Naive B cell (primary cell): ENCODE measurements at regions not wholly inside any gene's neighbourhood (a gene's known extent, or its start where the extent isn't known, plus 50 kb on each side); places are given as distances from the start of the nearest gene placed in this dataset.

ENCODE experiments used
- ATAC-seq, 2 donors: fragments of 150-1000 bp; cut with Tn5 transposase; 2 replicates each; pipeline ENCODE4 v1.10.0; 2021; ENCODE audit warnings: low read depth in 2 of 2, mild to moderate bottlenecking in 2 of 2, moderate library complexity in 2 of 2
- DNase-seq: peaks from one replicate; pipeline ENCODE4 v3.0.0; 2022
- H3K27ac Mint-ChIP-seq, 6 donors: one replicate each; pipeline ENCODE4 v1.8.0; 2020 to 2022; ENCODE audit warnings: mild to moderate bottlenecking in 6 of 6, mixed read lengths in 6 of 6, moderate library complexity in 5 of 6, inconsistent platforms in 2 of 6
- H3K27me3 Mint-ChIP-seq, 3 donors: one replicate each; pipeline ENCODE4 v1.8.0; 2021 to 2022; ENCODE audit warnings: mixed read lengths in 3 of 3, mild to moderate bottlenecking in 1 of 3
- H3K36me3 Mint-ChIP-seq, 2 donors: one replicate each; pipeline ENCODE4 v1.8.0; 2020 to 2022; ENCODE audit warnings: mixed read lengths in 2 of 2, inconsistent platforms in 1 of 2, mild to moderate bottlenecking in 1 of 2
- H3K4me1 Mint-ChIP-seq, 3 donors: one replicate each; pipeline ENCODE4 v1.8.0; 2020 to 2022; ENCODE audit warnings: mixed read lengths in 3 of 3, inconsistent platforms in 1 of 3, mild to moderate bottlenecking in 1 of 3, moderate library complexity in 1 of 3
- H3K4me3 Mint-ChIP-seq, 8 donors: one replicate each; pipeline ENCODE4 v1.8.0; 2020 to 2022; ENCODE audit warnings: mild to moderate bottlenecking in 8 of 8, mixed read lengths in 8 of 8, moderate library complexity in 8 of 8, inconsistent platforms in 2 of 8
- H3K9me3 Mint-ChIP-seq, 7 donors: one replicate each; pipeline ENCODE4 v1.8.0; 2020 to 2022; ENCODE audit warnings: mixed read lengths in 7 of 7, mild to moderate bottlenecking in 5 of 7, inconsistent platforms in 2 of 7, moderate library complexity in 1 of 7

DNA sequence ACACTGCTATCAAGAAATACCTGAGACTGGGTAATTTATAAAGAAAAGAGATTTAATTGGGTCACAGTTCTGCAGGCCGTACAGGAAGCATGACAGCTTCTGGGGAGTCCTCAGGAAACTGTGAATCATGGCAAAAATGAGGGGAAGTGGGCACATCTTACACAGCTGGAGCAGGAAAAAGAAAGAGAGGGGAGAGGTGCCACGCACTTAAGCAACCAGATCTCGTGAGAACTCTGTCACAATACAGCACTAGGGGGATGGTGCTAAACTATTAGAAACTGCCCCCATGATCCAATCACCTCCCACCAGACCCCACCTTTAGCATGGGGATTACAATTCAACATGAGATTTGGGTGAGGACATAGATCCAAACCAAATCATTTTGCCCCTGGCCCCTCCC lies 105.5 kb upstream of the CPLX2 start:
- no peak for DNase-seq
- Mint-ChIP-seq H3K4me3 (no peak overlapping the region), H3K27ac (no peak overlapping the region), H3K9me3 (peaks cover 9 to 39% (median 22%) of the 10 kb centered on the region in 7 donors), H3K27me3 (peaks cover 30 to 41% (median 39%) of the 10 kb centered on the region in 3 donors), H3K36me3 (peaks cover 10 to 17% of the 10 kb centered on the region in 2 donors), H3K4me1 (no peaks in the 10 kb centered on the region)
- no peak for ATAC-seq

DNA sequence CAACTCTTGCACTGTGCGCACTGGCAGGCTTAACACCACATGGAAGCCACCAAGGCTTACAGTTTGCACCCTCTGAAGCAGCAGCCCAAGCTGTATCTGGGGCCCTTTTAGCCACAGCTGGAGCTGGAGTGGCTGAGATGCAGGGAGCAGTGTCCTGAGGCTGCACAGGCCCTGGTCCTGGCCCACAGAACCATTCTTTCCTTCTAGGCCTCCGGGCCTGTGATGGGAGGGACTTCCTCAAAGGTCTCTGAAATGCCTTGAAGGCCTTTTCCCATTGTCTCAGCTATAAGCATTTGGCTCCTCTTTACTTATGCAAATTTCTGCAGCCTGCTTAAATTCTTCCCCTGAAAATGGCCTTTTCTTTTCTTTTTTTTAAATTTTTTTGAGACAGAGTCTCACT lies 104.4 kb upstream of the CPLX2 start:
- no peak for ATAC-seq
- H3K36me3 Mint-ChIP-seq, result peaks cover 10 to 20% of the 10 kb centered on the region in 2 donors
- no peaks in the 10 kb centered on the region for H3K4me1 Mint-ChIP-seq
- peaks cover 41 to 47% (median 47%) of the 10 kb centered on the region in 3 donors for H3K27me3 Mint-ChIP-seq
- H3K4me3 Mint-ChIP-seq, result no peak overlapping the region
- H3K27ac Mint-ChIP-seq, result no peak overlapping the region
- DNase-seq, result no peak
- H3K9me3 Mint-ChIP-seq, result peaks cover 9 to 37% (median 19%) of the 10 kb centered on the region in 7 donors

DNA sequence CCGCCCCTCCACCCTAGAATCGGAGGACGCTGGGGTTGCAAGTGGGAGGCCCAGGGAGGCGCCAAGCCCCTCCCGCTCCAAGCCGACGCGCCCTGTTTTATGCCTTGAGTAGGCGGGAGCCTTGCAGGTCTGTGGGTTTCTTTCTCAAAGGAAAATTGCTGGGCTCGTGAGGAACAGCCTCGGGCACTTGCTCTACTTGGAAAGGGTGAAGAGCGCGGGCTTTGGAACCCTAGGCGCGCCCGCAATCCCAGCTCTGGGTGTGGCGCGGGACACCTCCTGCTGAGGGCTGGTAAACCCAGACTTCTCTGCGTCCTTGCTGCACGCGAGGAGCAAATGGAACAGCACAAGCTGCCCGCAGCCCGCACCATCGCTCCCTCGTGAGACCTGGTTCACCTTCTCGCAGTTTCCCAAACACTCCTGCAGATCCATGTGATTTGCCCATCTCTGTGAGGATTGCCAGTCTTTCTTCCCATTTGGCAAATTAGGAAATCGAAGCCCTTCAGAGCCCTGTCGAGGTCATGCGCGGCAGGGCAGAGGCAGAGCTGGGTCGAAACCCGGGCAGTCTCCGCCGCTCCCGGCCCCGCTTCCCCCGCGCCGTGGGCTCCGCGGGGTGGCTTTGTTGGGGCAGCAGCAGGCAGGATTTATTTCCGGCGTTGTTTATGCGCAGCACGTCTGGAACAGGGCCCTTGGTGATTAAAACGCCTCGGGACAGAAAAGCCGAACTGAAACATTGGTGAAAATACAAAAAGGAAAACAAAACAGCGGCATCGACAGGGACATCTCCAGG lies 98.4 kb upstream of the CPLX2 start:
- no peak overlapping the region for H3K4me3 Mint-ChIP-seq
- DNase-seq (no peak), ATAC-seq (no peak)
- peaks cover 46 to 59% (median 59%) of the 10 kb centered on the region in 3 donors for H3K27me3 Mint-ChIP-seq
- H3K4me1 Mint-ChIP-seq, result no peaks in the 10 kb centered on the region
- peak overlapping the region in 1 of 6 donors; percentile 47 for H3K27ac Mint-ChIP-seq
- H3K9me3 Mint-ChIP-seq, result peaks cover 3 to 13% (median 5%) of the 10 kb centered on the region in 7 donors
- peaks cover 5 to 15% of the 10 kb centered on the region in 2 donors for H3K36me3 Mint-ChIP-seq

DNA sequence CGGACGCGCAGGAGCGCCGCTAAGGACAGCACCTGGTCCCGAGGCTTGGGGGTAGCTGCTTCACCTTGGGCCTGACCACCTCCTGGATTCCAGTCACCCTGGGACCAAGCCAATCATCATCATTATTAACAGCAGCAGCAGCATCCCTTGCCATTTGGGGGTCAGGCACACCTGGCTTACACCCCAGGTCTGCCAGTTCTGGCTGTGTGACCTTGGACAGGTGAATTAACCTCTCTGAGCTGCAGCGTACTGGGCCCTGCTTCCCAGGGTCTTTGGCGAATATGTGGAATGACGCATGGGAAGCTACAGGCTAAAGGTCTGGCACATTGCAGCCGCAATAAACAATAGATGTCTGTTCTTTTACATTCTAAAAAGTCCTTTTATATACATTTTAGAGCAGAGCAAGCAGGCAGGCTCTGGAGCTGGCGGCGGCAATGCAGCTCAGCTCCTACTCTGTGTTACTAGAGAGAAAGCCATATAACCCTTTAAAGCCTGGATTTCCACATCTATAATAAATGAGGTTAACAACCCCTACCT lies 97.8 kb upstream of the CPLX2 start:
- no peak for DNase-seq
- Mint-ChIP-seq H3K9me3 (peaks cover 0 to 6% (median 0%) of the 10 kb centered on the region in 7 donors), H3K27me3 (peaks cover 41 to 55% (median 54%) of the 10 kb centered on the region in 3 donors), H3K4me1 (no peaks in the 10 kb centered on the region), H3K27ac (no peak overlapping the region), H3K36me3 (peaks cover 0 to 9% of the 10 kb centered on the region in 2 donors), H3K4me3 (no peak overlapping the region)
- ATAC-seq, result no peak

DNA sequence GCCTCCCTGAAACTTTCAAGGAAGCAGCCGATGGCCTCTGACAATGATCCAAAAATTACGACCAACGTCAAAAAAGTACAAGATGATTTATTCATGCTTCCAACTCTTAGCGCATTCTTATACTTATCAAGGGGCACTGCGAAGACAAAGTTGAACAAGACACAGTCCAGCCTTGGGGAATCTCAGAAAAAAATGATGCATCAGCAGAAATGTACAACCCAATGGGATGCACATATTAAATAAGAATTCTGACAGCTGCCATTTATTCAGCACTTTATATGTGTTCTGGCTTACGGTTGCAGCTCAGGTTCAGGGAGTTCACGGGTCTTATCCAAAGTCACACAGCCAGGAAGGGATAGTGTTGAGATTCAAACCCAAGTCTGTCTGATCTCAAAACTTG lies 96.0 kb upstream of the CPLX2 start:
- ATAC-seq (no peak), DNase-seq (no peak)
- Mint-ChIP-seq H3K4me3 (no peak overlapping the region), H3K4me1 (no peaks in the 10 kb centered on the region), H3K9me3 (peaks cover 0 to 4% (median 0%) of the 10 kb centered on the region in 7 donors), H3K27me3 (peaks cover 45 to 52% (median 49%) of the 10 kb centered on the region in 3 donors), H3K27ac (no peak overlapping the region), H3K36me3 (peaks cover 0 to 8% of the 10 kb centered on the region in 2 donors)

DNA sequence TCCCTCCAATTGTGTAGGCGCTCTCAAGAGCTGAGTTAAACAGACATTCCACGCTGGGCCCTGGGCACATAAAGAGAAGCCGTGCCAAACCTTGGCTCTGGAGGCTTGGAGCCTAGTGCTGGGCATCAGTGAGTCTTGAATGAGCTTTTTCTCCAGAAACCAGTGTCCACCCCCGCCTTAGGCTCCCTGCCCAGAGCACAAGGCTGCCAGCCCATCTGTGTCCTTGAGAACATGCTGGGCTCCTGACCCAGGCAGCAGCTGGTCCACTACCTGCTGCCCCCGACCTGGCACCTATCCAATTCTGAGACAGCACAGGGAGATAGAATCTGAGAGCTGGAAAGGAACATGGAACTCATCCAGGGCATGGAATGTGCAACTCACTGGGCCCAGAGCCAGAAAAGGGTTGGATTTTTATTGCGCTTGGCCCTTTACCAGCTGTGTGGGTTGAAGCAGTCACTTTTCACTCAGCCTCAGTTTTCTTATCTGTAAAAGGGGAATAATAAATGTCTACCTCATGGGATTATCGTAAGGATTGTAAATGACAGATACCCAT lies 92.4 kb upstream of the CPLX2 start:
- no peak overlapping the region for H3K4me3 Mint-ChIP-seq
- ATAC-seq (no peak), DNase-seq (no peak)
- H3K4me1 Mint-ChIP-seq, result no peaks in the 10 kb centered on the region
- H3K27ac Mint-ChIP-seq, result no peak overlapping the region
- H3K9me3 Mint-ChIP-seq, result peaks cover 0 to 4% (median 2%) of the 10 kb centered on the region in 7 donors
- peaks cover 38 to 49% (median 38%) of the 10 kb centered on the region in 3 donors for H3K27me3 Mint-ChIP-seq
- no peaks in the 10 kb centered on the region for H3K36me3 Mint-ChIP-seq

DNA sequence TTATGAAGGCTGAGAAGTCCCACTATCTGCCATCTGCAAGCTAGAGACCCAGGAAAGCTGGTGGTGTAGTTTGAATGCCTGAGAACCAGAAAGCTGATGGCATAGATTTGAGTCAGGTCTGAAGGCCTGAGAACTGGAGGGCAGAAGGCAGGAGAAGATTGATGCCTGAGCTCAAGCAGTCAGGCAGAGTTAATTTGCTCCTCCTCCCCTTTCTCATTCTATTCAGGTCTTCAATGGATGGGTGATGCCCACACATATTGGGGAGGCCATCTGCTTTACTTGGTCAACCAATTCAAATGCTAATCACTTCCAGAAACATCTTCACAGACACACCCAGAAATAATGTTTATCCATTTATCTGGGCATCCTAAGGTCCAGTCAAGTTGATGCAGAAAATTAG lies 87.6 kb upstream of the CPLX2 start:
- H3K27me3 Mint-ChIP-seq, result peaks cover 45 to 62% (median 48%) of the 10 kb centered on the region in 3 donors
- no peak overlapping the region for H3K4me3 Mint-ChIP-seq
- no peak overlapping the region for H3K27ac Mint-ChIP-seq
- ATAC-seq (no peak), DNase-seq (no peak)
- H3K36me3 Mint-ChIP-seq, result peaks cover 0 to 7% of the 10 kb centered on the region in 2 donors
- H3K4me1 Mint-ChIP-seq, result no peaks in the 10 kb centered on the region
- peaks cover 0 to 13% (median 0%) of the 10 kb centered on the region in 7 donors for H3K9me3 Mint-ChIP-seq

DNA sequence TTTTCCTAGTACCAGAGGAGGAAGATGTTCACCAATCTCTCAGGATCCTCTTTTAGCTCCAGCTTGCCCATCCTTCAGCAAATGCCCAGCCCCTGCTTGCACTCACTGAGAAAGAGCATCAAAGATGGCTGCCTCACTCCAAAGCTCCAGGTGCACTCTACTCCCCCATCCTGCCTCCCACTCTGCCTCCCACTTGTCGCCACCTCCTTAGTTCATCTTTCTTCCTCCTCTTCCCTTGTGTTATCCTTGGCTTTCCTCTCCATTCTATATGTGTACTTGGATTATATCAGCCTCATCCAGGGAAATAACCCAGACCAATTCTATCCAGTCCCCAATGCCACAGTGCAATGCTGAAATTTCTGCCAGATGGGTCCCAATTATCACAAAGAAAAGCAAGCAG lies 87.1 kb upstream of the CPLX2 start:
- Mint-ChIP-seq H3K27ac (no peak overlapping the region), H3K4me3 (no peak overlapping the region)

DNA sequence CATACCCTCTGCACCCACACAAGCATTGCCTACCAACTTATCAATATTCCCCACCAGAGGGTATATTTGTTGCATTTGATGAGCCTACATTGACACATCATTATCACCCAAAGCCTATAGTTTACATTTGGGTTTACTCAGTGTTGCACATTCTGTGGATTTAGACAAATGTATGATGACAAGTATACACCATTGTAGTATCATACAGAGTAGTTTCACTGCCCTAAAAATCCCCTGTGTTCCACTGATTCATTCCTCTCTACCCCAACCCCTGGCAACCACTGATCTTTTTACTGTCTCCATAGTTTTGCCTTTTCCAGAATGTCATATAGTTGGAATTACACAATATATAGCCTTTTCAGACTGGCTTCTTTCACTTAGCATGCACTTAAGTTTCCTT lies 85.7 kb upstream of the CPLX2 start:
- H3K27me3 Mint-ChIP-seq, result peaks cover 49 to 66% (median 53%) of the 10 kb centered on the region in 3 donors
- H3K27ac Mint-ChIP-seq, result no peak overlapping the region
- H3K4me3 Mint-ChIP-seq, result no peak overlapping the region
- peaks cover 0 to 17% (median 3%) of the 10 kb centered on the region in 7 donors for H3K9me3 Mint-ChIP-seq
- no peak for ATAC-seq
- peaks cover 0 to 7% of the 10 kb centered on the region in 2 donors for H3K36me3 Mint-ChIP-seq
- H3K4me1 Mint-ChIP-seq, result no peaks in the 10 kb centered on the region
- no peak for DNase-seq

More for the DNA sequence above, 87.1 kb upstream of the CPLX2 start:
- ATAC-seq, result no peak
- DNase-seq, result no peak
- H3K36me3 Mint-ChIP-seq, result peaks cover 0 to 7% of the 10 kb centered on the region in 2 donors
- no peaks in the 10 kb centered on the region for H3K4me1 Mint-ChIP-seq
- H3K27me3 Mint-ChIP-seq, result peaks cover 46 to 64% (median 52%) of the 10 kb centered on the region in 3 donors
- H3K9me3 Mint-ChIP-seq, result peaks cover 0 to 13% (median 0%) of the 10 kb centered on the region in 7 donors

DNA sequence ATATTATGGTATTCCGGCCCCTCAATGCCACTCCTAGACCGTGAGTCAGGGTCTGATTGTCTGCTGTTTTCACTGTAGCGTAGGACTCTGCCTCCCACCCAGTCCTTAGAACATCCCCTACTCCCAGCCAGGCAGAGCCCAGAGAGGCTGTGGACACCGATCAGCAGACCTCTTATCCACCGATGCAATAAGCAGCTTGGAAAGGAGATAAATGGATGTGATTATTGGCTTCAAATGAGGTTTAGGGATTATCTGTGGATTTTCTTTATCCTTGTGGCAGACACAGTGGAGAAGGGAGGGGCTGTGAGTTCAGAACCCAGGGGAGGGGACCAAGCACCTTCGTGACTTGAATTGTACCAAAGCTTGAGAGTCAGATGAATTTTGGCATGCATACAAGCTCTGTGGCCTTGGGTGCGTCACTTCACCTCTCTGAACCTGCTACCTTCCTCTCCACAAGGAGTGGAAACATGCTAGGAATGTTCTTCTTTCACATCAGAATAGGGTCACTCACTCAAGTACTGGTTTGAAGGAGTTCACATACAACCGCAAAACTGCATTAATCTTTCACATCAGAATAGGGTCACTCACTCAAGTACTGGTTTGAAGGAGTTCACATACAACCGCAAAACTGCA lies 83.1 kb upstream of the CPLX2 start:
- H3K4me3 Mint-ChIP-seq, result no peak overlapping the region
- H3K36me3 Mint-ChIP-seq, result peaks cover 3 to 7% of the 10 kb centered on the region in 2 donors
- DNase-seq, result no peak

DNA sequence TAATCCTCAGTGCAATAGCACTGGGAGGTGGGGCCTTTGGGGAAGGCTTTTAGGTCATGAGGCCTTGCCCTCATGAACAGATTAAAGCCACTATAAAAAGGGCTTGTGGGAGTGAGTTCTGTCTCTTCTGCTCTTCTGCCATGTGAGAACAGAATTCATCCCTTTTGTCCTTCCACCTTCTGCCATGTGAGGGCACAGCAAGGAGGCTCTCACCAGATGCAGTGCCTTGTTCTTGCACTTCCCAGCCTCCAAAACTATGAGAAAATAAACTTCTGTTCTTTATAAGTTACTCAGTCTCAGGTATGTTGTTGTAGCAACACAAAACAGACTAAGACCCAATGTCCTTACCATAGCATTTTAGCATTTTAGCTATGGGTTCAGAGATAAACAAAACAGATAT lies 81.7 kb upstream of the CPLX2 start:
- DNase-seq, result no peak
- H3K4me3 Mint-ChIP-seq, result no peak overlapping the region
- H3K36me3 Mint-ChIP-seq, result peaks cover 3 to 16% of the 10 kb centered on the region in 2 donors
- H3K27me3 Mint-ChIP-seq, result peaks cover 70 to 80% (median 70%) of the 10 kb centered on the region in 3 donors
- no peak for ATAC-seq
- H3K4me1 Mint-ChIP-seq, result no peaks in the 10 kb centered on the region
- peaks cover 2 to 14% (median 7%) of the 10 kb centered on the region in 7 donors for H3K9me3 Mint-ChIP-seq
- H3K27ac Mint-ChIP-seq, result no peak overlapping the region

More for the DNA sequence above, 83.1 kb upstream of the CPLX2 start:
- ATAC-seq, result no peak
- peaks cover 59 to 71% (median 64%) of the 10 kb centered on the region in 3 donors for H3K27me3 Mint-ChIP-seq
- no peak overlapping the region for H3K27ac Mint-ChIP-seq
- no peaks in the 10 kb centered on the region for H3K4me1 Mint-ChIP-seq
- peaks cover 0 to 18% (median 6%) of the 10 kb centered on the region in 7 donors for H3K9me3 Mint-ChIP-seq

DNA sequence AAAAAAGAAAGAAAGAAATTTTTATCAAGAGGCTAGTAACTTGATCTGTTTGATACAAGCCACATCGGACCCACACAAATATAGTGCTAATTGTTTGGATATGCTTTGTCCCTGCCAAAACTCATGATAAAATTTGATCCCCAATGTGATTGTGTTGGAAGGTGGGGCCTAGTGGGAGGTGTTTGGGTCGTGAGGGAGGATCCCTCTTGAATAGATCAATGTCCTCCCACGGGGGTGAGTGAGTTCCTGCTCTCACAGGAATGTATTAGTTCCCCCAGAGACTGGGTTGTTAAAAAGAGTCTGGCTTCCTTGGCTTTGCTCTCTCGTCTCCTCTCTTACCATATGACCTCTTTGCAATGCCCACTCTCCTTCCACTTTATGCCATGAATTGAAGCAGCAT lies 80.6 kb upstream of the CPLX2 start:
- peaks cover 72 to 82% (median 80%) of the 10 kb centered on the region in 3 donors for H3K27me3 Mint-ChIP-seq

DNA sequence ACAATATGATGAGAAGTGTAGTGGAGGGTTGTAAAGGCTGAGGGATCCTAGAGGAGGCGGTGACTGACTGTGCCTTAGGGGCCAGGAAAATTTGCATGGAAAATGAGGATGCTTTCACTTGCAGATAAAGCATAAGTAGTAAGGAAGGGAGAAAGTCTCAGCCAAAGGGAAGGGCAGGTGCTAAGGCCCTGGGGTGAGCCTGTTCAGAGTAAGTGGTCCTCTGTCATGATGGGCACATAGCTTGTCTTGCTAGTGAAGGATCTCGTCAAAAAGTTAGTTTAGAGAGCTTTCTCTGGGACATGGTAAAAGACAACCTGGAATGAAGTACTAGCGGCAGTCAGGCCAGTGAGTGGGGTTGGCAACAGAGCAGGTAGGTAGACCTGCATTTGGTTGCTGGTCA lies 75.4 kb upstream of the CPLX2 start:
- peaks cover 0 to 21% (median 7%) of the 10 kb centered on the region in 7 donors for H3K9me3 Mint-ChIP-seq
- peaks cover 11 to 13% (median 11%) of the 10 kb centered on the region in 3 donors for H3K4me1 Mint-ChIP-seq
- DNase-seq (no peak), ATAC-seq (no peak)
- no peak overlapping the region for H3K27ac Mint-ChIP-seq
- peaks cover 70 to 87% (median 79%) of the 10 kb centered on the region in 3 donors for H3K27me3 Mint-ChIP-seq
- H3K4me3 Mint-ChIP-seq, result peak overlapping the region in 4 of 8 donors; percentile 2 to 71 (median 52)
- peaks cover 12 to 30% of the 10 kb centered on the region in 2 donors for H3K36me3 Mint-ChIP-seq

More for the DNA sequence above, 80.6 kb upstream of the CPLX2 start:
- ATAC-seq (no peak), DNase-seq (no peak)
- H3K4me3 Mint-ChIP-seq, result no peak overlapping the region
- H3K4me1 Mint-ChIP-seq, result peaks cover 0 to 2% (median 1%) of the 10 kb centered on the region in 3 donors
- H3K9me3 Mint-ChIP-seq, result peaks cover 2 to 17% (median 12%) of the 10 kb centered on the region in 7 donors
- H3K36me3 Mint-ChIP-seq, result peaks cover 5 to 27% of the 10 kb centered on the region in 2 donors
- no peak overlapping the region for H3K27ac Mint-ChIP-seq
